ENCODE measurements at regions not wholly inside any gene's neighbourhood (a gene's known extent, or its start where the extent isn't known, plus 50 kb on each side); places are given as distances from the start of the nearest gene placed in this dataset.

GRCh38 chr1:119279456-119280381 lies 88.9 kb upstream of the HAO2 start:
- no peak for FAIRE-seq
- WGBS, 3 donors, result 33 to 54% (median 44%) methylated on average over 8 of the region's 8 CpGs
- peak; percentile 21 to 79 for DNase-seq

GRCh38 chr1:119285482-119285881 lies 83.1 kb upstream of the HAO2 start:
- Histone ChIP-seq H3K27me3 (ENCODE audit: control insufficient read depth in 3 of 3, insufficient read depth in 3 of 3, low read length in 3 of 3) (no peaks in the 10 kb centered on the region), H3K27ac (ENCODE audit: low read depth in 1 of 3, low read length in 2 of 3) (no peak overlapping the region), H3K4me1 (ENCODE audit: control insufficient read depth in 3 of 3, insufficient read depth in 2 of 3, low read depth in 1 of 3, low read length in 2 of 3) (no peaks in the 10 kb centered on the region), H3K36me3 (ENCODE audit: control insufficient read depth in 3 of 3, insufficient read depth in 2 of 3, low read depth in 1 of 3, low read length in 3 of 3) (no peaks in the 10 kb centered on the region), H3K4me3 (ENCODE audit: low read depth in 1 of 3, low read length in 3 of 3) (no peak overlapping the region), H3K9me3 (ENCODE audit: control insufficient read depth in 2 of 2, insufficient read depth in 1 of 2, low read depth in 1 of 2, low read length in 1 of 2) (no peaks in the 10 kb centered on the region)
- DNase-seq, result peak in 1 of 2 donors; percentile 29
- WGBS, 3 donors, result 69 to 86% (median 77%) methylated on average over 2 of the region's 2 CpGs
- no peak for FAIRE-seq

More at GRCh38 chr1:119279456-119280381, 88.9 kb upstream of the HAO2 start:
- Histone ChIP-seq H3K9me3 (ENCODE audit: control insufficient read depth in 2 of 2, insufficient read depth in 1 of 2, low read depth in 1 of 2, low read length in 1 of 2) (no peaks in the 10 kb centered on the region), H3K4me3 (ENCODE audit: low read depth in 1 of 3, low read length in 3 of 3) (no peak overlapping the region), H3K27me3 (ENCODE audit: control insufficient read depth in 3 of 3, insufficient read depth in 3 of 3, low read length in 3 of 3) (no peaks in the 10 kb centered on the region), H3K4me1 (ENCODE audit: control insufficient read depth in 3 of 3, insufficient read depth in 2 of 3, low read depth in 1 of 3, low read length in 2 of 3) (no peaks in the 10 kb centered on the region), H3K36me3 (ENCODE audit: control insufficient read depth in 3 of 3, insufficient read depth in 2 of 3, low read depth in 1 of 3, low read length in 3 of 3) (no peaks in the 10 kb centered on the region), H3K27ac (ENCODE audit: low read depth in 1 of 3, low read length in 2 of 3) (peak overlapping the region in 1 of 3 donors; percentile 9)

- DNase-seq, result peak; percentile 52 to 67
- H3K27me3 ChIP-seq (ENCODE audit: control insufficient read depth in 3 of 3, insufficient read depth in 3 of 3, low read length in 3 of 3), result no peaks in the 10 kb centered on the region
- no peak overlapping the region for H3K4me3 ChIP-seq (ENCODE audit: low read depth in 1 of 3, low read length in 3 of 3)
- no peaks in the 10 kb centered on the region for H3K9me3 ChIP-seq (ENCODE audit: control insufficient read depth in 2 of 2, insufficient read depth in 1 of 2, low read depth in 1 of 2, low read length in 1 of 2)
- WGBS, 3 donors, result 37 to 45% (median 44%) methylated on average over 8 of the region's 8 CpGs
- no peak overlapping the region for H3K27ac ChIP-seq (ENCODE audit: low read depth in 1 of 3, low read length in 2 of 3)
- H3K4me1 ChIP-seq (ENCODE audit: control insufficient read depth in 3 of 3, insufficient read depth in 2 of 3, low read depth in 1 of 3, low read length in 2 of 3), result no peaks in the 10 kb centered on the region
- no peak for FAIRE-seq
- no peaks in the 10 kb centered on the region for H3K36me3 ChIP-seq (ENCODE audit: control insufficient read depth in 3 of 3, insufficient read depth in 2 of 3, low read depth in 1 of 3, low read length in 3 of 3)
Observed at GRCh38 chr1:119286587-119287181, 81.9 kb upstream of the HAO2 start.

DNA sequence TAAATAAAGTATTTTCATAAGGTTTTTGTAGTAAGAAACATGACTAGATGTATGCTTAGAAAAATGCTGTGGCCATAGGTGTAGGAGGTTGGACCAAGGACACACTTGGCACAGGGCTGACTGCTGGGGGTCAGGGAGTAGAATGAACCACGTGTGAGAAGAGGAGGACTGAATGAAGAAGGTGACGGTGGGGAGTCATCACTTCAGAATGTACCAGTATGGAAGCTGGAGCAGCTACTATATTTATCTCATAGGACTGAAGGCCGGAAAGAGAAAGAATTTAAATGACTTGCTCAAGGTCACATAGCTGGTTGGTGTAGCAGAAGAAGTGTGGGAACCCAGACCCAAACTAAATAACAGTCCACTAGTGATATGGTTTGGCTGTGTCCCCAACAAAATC lies 79.8 kb upstream of the HAO2 start:
- H3K36me3 ChIP-seq (ENCODE audit: control insufficient read depth in 3 of 3, insufficient read depth in 2 of 3, low read depth in 1 of 3, low read length in 3 of 3), result no peaks in the 10 kb centered on the region
- DNase-seq (no peak), FAIRE-seq (no peak)
- no peaks in the 10 kb centered on the region for H3K27me3 ChIP-seq (ENCODE audit: control insufficient read depth in 3 of 3, insufficient read depth in 3 of 3, low read length in 3 of 3)
- WGBS, 3 donors, result 62% methylated on average over 3 of the region's 3 CpGs
- no peaks in the 10 kb centered on the region for H3K9me3 ChIP-seq (ENCODE audit: control insufficient read depth in 2 of 2, insufficient read depth in 1 of 2, low read depth in 1 of 2, low read length in 1 of 2)
- no peak overlapping the region for H3K4me3 ChIP-seq (ENCODE audit: low read depth in 1 of 3, low read length in 3 of 3)
- H3K4me1 ChIP-seq (ENCODE audit: control insufficient read depth in 3 of 3, insufficient read depth in 2 of 3, low read depth in 1 of 3, low read length in 2 of 3), result peaks cover 0 to 2% (median 0%) of the 10 kb centered on the region in 3 donors
- H3K27ac ChIP-seq (ENCODE audit: low read depth in 1 of 3, low read length in 2 of 3), result no peak overlapping the region

DNA sequence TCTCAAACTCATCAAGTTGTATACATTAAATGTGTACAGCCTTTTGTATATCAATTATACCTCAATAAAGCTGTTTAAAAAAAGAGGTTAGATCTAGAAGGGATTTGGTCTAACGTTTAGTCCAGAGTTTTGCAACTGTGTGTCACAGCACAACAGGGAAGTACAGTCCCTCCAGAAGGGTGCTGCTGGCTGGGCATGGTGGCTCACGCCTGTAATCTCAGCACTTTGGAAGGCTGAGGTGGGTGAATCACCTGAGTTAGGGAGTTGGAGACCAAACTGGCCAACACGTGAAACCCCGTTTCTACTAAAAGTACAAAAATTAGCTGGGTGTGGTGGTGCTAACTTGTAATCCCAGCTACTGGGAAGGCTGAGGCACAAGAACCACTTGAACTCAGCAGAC lies 78.3 kb upstream of the HAO2 start:
- DNase-seq (no peak), FAIRE-seq (no peak)
- 64 to 82% (median 76%) methylated on average over 4 of the region's 4 CpGs for WGBS, 3 donors

DNA sequence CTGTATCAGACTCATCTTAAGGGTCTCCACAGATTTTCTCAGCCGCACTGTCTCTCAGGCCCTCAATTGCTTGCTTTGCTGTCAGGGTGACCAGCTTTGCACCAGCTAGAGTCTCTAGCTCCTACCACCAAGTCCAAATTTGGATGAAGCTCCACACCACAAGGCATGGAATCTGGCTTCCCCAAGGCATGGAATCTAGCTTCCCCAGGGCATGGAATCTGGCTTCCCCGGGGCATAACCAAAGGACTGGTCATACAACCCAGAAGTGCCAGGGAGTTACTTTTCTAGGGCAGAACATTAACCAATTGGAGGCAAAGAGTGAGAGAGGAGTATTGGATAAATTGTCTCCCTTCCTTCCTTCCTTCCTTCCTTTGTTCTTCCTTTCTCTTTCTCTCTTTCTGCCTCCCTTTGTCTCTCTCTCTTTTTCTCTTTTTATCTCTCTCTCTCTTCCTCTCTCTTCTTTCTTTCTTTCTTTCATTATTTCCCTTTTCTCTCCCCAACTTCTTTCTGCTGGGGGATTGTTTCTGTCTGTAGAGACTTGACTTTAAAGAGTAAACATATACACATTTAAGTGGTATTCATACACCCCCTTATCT lies 76.9 kb upstream of the HAO2 start:
- no peak overlapping the region for H3K4me3 ChIP-seq (ENCODE audit: low read depth in 1 of 3, low read length in 3 of 3)
- 50 to 66% (median 52%) methylated on average over 2 of the region's 2 CpGs for WGBS, 3 donors
- no peaks in the 10 kb centered on the region for H3K36me3 ChIP-seq (ENCODE audit: control insufficient read depth in 3 of 3, insufficient read depth in 2 of 3, low read depth in 1 of 3, low read length in 3 of 3)
- H3K9me3 ChIP-seq (ENCODE audit: control insufficient read depth in 2 of 2, insufficient read depth in 1 of 2, low read depth in 1 of 2, low read length in 1 of 2), result no peaks in the 10 kb centered on the region
- no peak for FAIRE-seq
- peaks cover 0 to 8% (median 0%) of the 10 kb centered on the region in 3 donors for H3K4me1 ChIP-seq (ENCODE audit: control insufficient read depth in 3 of 3, insufficient read depth in 2 of 3, low read depth in 1 of 3, low read length in 2 of 3)
- no peaks in the 10 kb centered on the region for H3K27me3 ChIP-seq (ENCODE audit: control insufficient read depth in 3 of 3, insufficient read depth in 3 of 3, low read length in 3 of 3)
- H3K27ac ChIP-seq (ENCODE audit: low read depth in 1 of 3, low read length in 2 of 3), result no peak overlapping the region
- DNase-seq, result no peak

More for the DNA sequence above, 78.3 kb upstream of the HAO2 start:
- no peaks in the 10 kb centered on the region for H3K36me3 ChIP-seq (ENCODE audit: control insufficient read depth in 3 of 3, insufficient read depth in 2 of 3, low read depth in 1 of 3, low read length in 3 of 3)
- no peak overlapping the region for H3K27ac ChIP-seq (ENCODE audit: low read depth in 1 of 3, low read length in 2 of 3)
- peaks cover 0 to 8% (median 0%) of the 10 kb centered on the region in 3 donors for H3K4me1 ChIP-seq (ENCODE audit: control insufficient read depth in 3 of 3, insufficient read depth in 2 of 3, low read depth in 1 of 3, low read length in 2 of 3)
- H3K9me3 ChIP-seq (ENCODE audit: control insufficient read depth in 2 of 2, insufficient read depth in 1 of 2, low read depth in 1 of 2, low read length in 1 of 2), result no peaks in the 10 kb centered on the region
- no peaks in the 10 kb centered on the region for H3K27me3 ChIP-seq (ENCODE audit: control insufficient read depth in 3 of 3, insufficient read depth in 3 of 3, low read length in 3 of 3)
- no peak overlapping the region for H3K4me3 ChIP-seq (ENCODE audit: low read depth in 1 of 3, low read length in 3 of 3)

DNA sequence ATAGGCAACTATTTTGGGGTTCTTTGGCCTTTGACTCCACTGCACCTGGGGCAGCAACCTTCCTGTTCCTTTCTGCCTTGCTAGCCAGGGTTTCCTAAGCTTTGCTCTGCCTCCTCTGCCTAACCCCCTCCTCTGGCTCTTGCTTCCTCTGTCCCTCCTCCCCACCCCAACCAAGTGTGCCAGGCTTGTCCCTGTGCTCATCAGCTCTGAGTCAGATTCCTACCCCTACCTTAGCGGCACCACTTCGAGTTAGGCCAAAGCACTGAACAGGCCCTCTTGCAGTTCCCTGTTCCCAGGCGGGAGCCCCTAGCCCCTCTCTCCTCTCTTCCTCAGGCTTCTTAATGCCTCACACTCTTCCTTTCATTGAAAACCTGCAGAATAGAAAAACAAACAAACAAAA lies 74.8 kb upstream of the HAO2 start:
- no peak for FAIRE-seq
- Histone ChIP-seq H3K27me3 (ENCODE audit: control insufficient read depth in 3 of 3, insufficient read depth in 3 of 3, low read length in 3 of 3) (no peaks in the 10 kb centered on the region), H3K27ac (ENCODE audit: low read depth in 1 of 3, low read length in 2 of 3) (no peak overlapping the region), H3K4me3 (ENCODE audit: low read depth in 1 of 3, low read length in 3 of 3) (no peak overlapping the region), H3K4me1 (ENCODE audit: control insufficient read depth in 3 of 3, insufficient read depth in 2 of 3, low read depth in 1 of 3, low read length in 2 of 3) (peaks cover 0 to 8% (median 0%) of the 10 kb centered on the region in 3 donors), H3K9me3 (ENCODE audit: control insufficient read depth in 2 of 2, insufficient read depth in 1 of 2, low read depth in 1 of 2, low read length in 1 of 2) (no peaks in the 10 kb centered on the region), H3K36me3 (ENCODE audit: control insufficient read depth in 3 of 3, insufficient read depth in 2 of 3, low read depth in 1 of 3, low read length in 3 of 3) (no peaks in the 10 kb centered on the region)
- 73 to 77% (median 75%) methylated on average over 3 of the region's 3 CpGs for WGBS, 3 donors
- no peak for DNase-seq

GRCh38 chr1:119294199-119294598 lies 74.4 kb upstream of the HAO2 start:
- no peaks in the 10 kb centered on the region for H3K36me3 ChIP-seq (ENCODE audit: control insufficient read depth in 3 of 3, insufficient read depth in 2 of 3, low read depth in 1 of 3, low read length in 3 of 3)
- H3K4me3 ChIP-seq (ENCODE audit: low read depth in 1 of 3, low read length in 3 of 3), result no peak overlapping the region
- FAIRE-seq, result no peak
- no peaks in the 10 kb centered on the region for H3K27me3 ChIP-seq (ENCODE audit: control insufficient read depth in 3 of 3, insufficient read depth in 3 of 3, low read length in 3 of 3)
- peaks cover 0 to 12% (median 0%) of the 10 kb centered on the region in 3 donors for H3K4me1 ChIP-seq (ENCODE audit: control insufficient read depth in 3 of 3, insufficient read depth in 2 of 3, low read depth in 1 of 3, low read length in 2 of 3)
- DNase-seq, result peak; percentile 7 to 60
- no peaks in the 10 kb centered on the region for H3K9me3 ChIP-seq (ENCODE audit: control insufficient read depth in 2 of 2, insufficient read depth in 1 of 2, low read depth in 1 of 2, low read length in 1 of 2)
- H3K27ac ChIP-seq (ENCODE audit: low read depth in 1 of 3, low read length in 2 of 3), result no peak overlapping the region
- WGBS, 3 donors, result 20 to 45% (median 30%) methylated on average over 3 of the region's 3 CpGs
